Thyroid gland (tissue), 4 donors: ENCODE measurements at regions not wholly inside any gene's neighbourhood (a gene's known extent, or its start where the extent isn't known, plus 50 kb on each side); places are given as distances from the start of the nearest gene placed in this dataset.
"Not testable (repeated sequence)": the region's sequence is repeated elsewhere in the genome, so short reads cannot be mapped to it uniquely, and the experiment has no call there.

ENCODE experiments used
- POLR2A ChIP-seq, 2 donors: fragments of 450-650 bp; IDR thresholded peaks; one replicate each; pipeline ENCODE4 v1.6.1; 2017; ENCODE audit warnings: antibody characterized with exemption in 2 of 2, mild to moderate bottlenecking in 2 of 2, moderate library complexity in 1 of 2
- TF ChIP-seq, protein P1 (sequence below), 6 experiments: fragments of 200-600 bp in 3 of 6; fragments of 450-650 bp in 3 of 6; sonication (generic) in 3 of 6; IDR thresholded peaks; one replicate each; pipeline ENCODE4 v1.5.1; 2016 to 2019; ENCODE audit warnings: antibody characterized with exemption in 6 of 6, mild to moderate bottlenecking in 2 of 6, inconsistent platforms in 1 of 6, moderate library complexity in 1 of 6

DNA sequence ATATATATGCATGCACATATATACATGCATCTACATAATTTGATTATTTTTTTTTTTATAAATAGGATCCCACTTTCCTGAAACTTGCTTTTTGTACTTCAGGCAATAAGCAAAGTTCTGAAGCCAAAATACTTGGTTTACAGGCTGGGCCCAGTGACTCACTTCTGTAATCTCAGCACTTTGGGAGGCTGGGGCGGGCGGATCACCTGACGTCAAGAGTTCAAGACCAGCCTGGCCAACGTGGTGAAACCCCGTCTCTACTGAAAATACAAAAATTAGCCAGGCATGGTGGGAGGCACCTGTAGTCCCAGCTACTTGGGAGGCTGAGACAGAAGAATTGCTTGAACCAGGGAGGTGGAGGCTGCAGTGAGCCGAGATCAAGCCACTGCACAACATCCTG, 51.0 kb upstream of the FOXN3 start:
- TF ChIP-seq, protein P1, sequence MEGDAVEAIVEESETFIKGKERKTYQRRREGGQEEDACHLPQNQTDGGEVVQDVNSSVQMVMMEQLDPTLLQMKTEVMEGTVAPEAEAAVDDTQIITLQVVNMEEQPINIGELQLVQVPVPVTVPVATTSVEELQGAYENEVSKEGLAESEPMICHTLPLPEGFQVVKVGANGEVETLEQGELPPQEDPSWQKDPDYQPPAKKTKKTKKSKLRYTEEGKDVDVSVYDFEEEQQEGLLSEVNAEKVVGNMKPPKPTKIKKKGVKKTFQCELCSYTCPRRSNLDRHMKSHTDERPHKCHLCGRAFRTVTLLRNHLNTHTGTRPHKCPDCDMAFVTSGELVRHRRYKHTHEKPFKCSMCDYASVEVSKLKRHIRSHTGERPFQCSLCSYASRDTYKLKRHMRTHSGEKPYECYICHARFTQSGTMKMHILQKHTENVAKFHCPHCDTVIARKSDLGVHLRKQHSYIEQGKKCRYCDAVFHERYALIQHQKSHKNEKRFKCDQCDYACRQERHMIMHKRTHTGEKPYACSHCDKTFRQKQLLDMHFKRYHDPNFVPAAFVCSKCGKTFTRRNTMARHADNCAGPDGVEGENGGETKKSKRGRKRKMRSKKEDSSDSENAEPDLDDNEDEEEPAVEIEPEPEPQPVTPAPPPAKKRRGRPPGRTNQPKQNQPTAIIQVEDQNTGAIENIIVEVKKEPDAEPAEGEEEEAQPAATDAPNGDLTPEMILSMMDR (IDR thresholded peaks at IDR 0.05), result not testable (repeated sequence)
- TF ChIP-seq POLR2A (IDR thresholded peaks at IDR 0.05), result not testable (repeated sequence)
